RCC 7860 (cell line): ENCODE measurements at regions not wholly inside any gene's neighbourhood (a gene's known extent, or its start where the extent isn't known, plus 50 kb on each side); places are given as distances from the start of the nearest gene placed in this dataset.

Source experiments
- DNase-seq: peaks from one replicate; pipeline ENCODE4 v3.0.0-alpha.2; 2015; ENCODE audit warnings: low spot score
- FAIRE-seq: peaks from 2 replicates; lab custom pipeline; 2012; peaks lifted over from hg19 to GRCh38; lab: Jason Lieb, UNC

GRCh38 chr10:125289461-125289860 is 129.1 kb upstream of the CTBP2 start:
- DNase-seq (no peak), FAIRE-seq (no peak)

GRCh38 chr10:125284875-125285597 is 124.7 kb upstream of the CTBP2 start:
- no peak for DNase-seq
- no peak for FAIRE-seq

GRCh38 chr10:125283836-125284614 is 123.7 kb upstream of the CTBP2 start:
- FAIRE-seq, result no peak
- no peak for DNase-seq

GRCh38 chr10:125283191-125283835 is 123.0 kb upstream of the CTBP2 start:
- DNase-seq (no peak), FAIRE-seq (no peak)

GRCh38 chr10:125281091-125281490 is 120.7 kb upstream of the CTBP2 start:
- FAIRE-seq (no peak), DNase-seq (no peak)

GRCh38 chr10:125276133-125276532 is 115.8 kb upstream of the CTBP2 start:
- FAIRE-seq, result no peak

GRCh38 chr10:125274961-125275360 is 114.6 kb upstream of the CTBP2 start:
- FAIRE-seq, result no peak
- no peak for DNase-seq

More at GRCh38 chr10:125276133-125276532, 115.8 kb upstream of the CTBP2 start:
- DNase-seq, result no peak

GRCh38 chr10:125273023-125273422 is 112.7 kb upstream of the CTBP2 start:
- FAIRE-seq, result no peak
- no peak for DNase-seq

- no peak for FAIRE-seq
- no peak for DNase-seq
Measured at GRCh38 chr10:125269716-125270115, 109.4 kb upstream of the CTBP2 start.

GRCh38 chr10:125266966-125267365 is 106.6 kb upstream of the CTBP2 start:
- DNase-seq (no peak), FAIRE-seq (no peak)

GRCh38 chr10:125266541-125266940 is 106.2 kb upstream of the CTBP2 start:
- FAIRE-seq (no peak), DNase-seq (no peak)

- FAIRE-seq (no peak), DNase-seq (no peak)
Measured at GRCh38 chr10:125265579-125265955, 105.2 kb upstream of the CTBP2 start.

GRCh38 chr10:125264757-125265578 is 104.6 kb upstream of the CTBP2 start:
- no peak for DNase-seq
- no peak for FAIRE-seq

- FAIRE-seq, result no peak
- no peak for DNase-seq
Measured at GRCh38 chr10:125264091-125264490, 103.7 kb upstream of the CTBP2 start.

- DNase-seq (peak; percentile 57), FAIRE-seq (no peak)
Measured at GRCh38 chr10:125263551-125263950, 103.2 kb upstream of the CTBP2 start.

GRCh38 chr10:125262920-125263319 is 102.6 kb upstream of the CTBP2 start:
- DNase-seq, result no peak
- FAIRE-seq, result no peak

GRCh38 chr10:125262409-125262808 is 102.0 kb upstream of the CTBP2 start:
- FAIRE-seq, result no peak
- no peak for DNase-seq

GRCh38 chr10:125261491-125262186 is 101.3 kb upstream of the CTBP2 start:
- FAIRE-seq, result no peak
- DNase-seq, result no peak

- FAIRE-seq (no peak), DNase-seq (no peak)
Measured at GRCh38 chr10:125260260-125260659, 99.9 kb upstream of the CTBP2 start.

GRCh38 chr10:125259651-125260050 is 99.3 kb upstream of the CTBP2 start:
- no peak for DNase-seq
- FAIRE-seq, result no peak
